RWPE1 (cell line): ENCODE measurements at regions not wholly inside any gene's neighbourhood (a gene's known extent, or its start where the extent isn't known, plus 50 kb on each side); places are given as distances from the start of the nearest gene placed in this dataset.

Experiments used
- CTCF ChIA-PET: fragments of 350-600 bp; sonication (Branson Sonifier 250); formaldehyde crosslinking; extraction: SDS; loops from one replicate; lab custom pipeline; 2021; lab: Yijun Ruan, JAX
- POLR2A ChIA-PET: fragments of 400-600 bp; formaldehyde crosslinking; extraction: SDS; loops from one replicate; lab custom pipeline; 2020; ENCODE audit warnings: antibody characterized with exemption; ENCODE audit not compliant: low non-redundant PET; lab: Yijun Ruan, JAX
- DNase-seq: peaks from one replicate; pipeline ENCODE4 v3.0.0; 2012; ENCODE audit warnings: low spot score
- H3K27ac ChIP-seq: fragments of 450-650 bp; 2 replicates; pipeline ENCODE4 v1.5.1; 2017
- CTCF ChIP-seq: fragments of 450-650 bp; conservative IDR thresholded peaks from 2 replicates; pipeline ENCODE4 v1.5.1; 2017; ENCODE audit warnings: low read depth, mild to moderate bottlenecking

DNA sequence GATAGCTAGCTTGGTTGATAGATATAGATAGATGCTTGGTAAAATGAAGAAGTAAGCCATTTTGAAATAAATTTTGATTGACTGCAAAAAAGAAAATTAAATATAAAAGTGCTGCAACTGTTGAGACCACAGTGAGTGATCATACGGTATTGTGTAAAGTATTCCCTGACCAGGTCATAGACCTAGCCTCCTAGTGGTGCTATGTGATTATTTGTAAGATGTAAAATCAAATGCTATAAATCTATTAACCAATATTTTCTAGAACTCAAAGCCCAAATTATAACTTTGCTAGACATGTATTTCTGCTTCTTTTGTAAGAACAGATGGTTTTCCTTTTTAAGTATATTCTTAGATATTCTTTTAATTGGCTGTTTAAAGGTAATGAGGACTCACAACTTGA is 480.2 kb upstream of the PTPRD start:
- no peak for DNase-seq
- no peak for TF ChIP-seq CTCF
- ChIA-PET POLR2A (no interaction called here), CTCF (no interaction called here)
- no peak overlapping the region for H3K27ac ChIP-seq

GRCh38 chr9:11097020-11097419 is 484.2 kb upstream of the PTPRD start:
- no peak for TF ChIP-seq CTCF
- H3K27ac ChIP-seq, result no peak overlapping the region
- CTCF ChIA-PET, result no interaction called here
- POLR2A ChIA-PET, result no interaction called here
- DNase-seq, result no peak

DNA sequence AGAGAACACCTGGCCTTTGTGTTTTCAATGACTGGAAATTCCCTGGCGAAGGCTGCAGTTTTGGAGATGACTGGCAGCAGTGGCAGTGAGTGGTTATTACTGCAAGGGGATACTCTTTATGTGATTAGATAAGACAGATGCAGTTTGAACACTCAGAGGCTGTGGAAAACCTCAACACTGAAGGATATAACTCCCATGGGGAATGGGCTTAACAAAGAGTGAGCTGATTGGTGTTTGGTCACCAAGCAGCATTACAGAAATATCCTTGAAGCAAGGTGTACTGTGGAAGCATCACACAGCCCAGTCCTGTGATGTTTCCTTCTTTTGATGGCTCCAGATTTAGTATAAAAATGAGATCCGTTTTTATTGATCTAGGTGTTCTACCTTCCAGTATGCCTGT is 490.7 kb upstream of the PTPRD start:
- H3K27ac ChIP-seq, result no peak overlapping the region
- TF ChIP-seq CTCF, result no peak
- POLR2A ChIA-PET, result no interaction called here
- CTCF ChIA-PET, result interaction anchor here (0.7 to 0.8 kb wide), 2 partner anchors 12 to 337 kb away, joined by 3 to 4 read pairs; no protein-coding TSS in a partner anchor
- DNase-seq, result no peak

GRCh38 chr9:11107196-11107595 is 494.4 kb upstream of the PTPRD start:
- CTCF ChIA-PET, result interaction anchor here (0.6 kb wide), 1 partner anchor 1214 kb away, joined by 4 read pairs; no protein-coding TSS in a partner anchor
- TF ChIP-seq CTCF, result no peak
- DNase-seq, result no peak
- no peak overlapping the region for H3K27ac ChIP-seq
- POLR2A ChIA-PET, result no interaction called here

DNA sequence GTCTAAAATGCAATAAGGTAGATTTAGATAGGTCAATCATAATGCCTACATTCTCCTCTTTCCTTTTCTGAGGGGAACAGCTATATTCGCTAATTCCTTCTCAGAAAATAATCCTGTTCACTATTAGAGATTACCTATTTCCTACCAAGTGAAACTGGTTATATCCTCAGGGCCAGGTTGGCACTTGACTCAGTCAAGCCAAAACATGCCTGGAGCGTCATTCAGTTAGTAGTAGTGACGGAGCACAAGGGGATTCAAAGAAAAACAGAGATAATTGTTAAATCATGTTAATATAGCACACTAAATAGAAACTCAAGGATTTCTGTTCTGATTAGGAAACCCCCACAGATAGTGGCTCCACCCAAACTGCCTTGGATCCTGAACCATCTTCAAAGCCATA is 515.4 kb upstream of the PTPRD start:
- POLR2A ChIA-PET, result no interaction called here
- no peak overlapping the region for H3K27ac ChIP-seq
- peak; percentile 5 for DNase-seq
- no peak for TF ChIP-seq CTCF
- CTCF ChIA-PET, result no interaction called here

DNA sequence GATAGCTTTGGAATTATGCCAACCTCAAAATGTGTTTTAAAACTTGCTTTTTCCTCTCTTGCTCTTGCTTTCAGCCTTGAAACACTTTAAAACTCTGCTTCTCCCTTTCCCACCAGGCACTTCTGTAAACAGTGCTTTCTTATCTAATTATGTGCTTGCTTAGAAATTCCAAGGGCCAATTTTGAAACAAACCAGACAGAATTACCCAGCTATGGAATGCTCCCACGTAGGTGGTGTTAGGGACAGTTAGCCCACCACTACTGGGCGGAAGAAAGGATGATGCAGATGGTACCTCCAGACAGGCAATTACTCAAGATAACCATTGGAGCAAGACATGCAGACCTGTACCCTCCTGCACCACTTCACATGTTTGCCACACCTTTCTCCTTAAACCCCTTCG is 523.0 kb upstream of the PTPRD start:
- DNase-seq, result no peak
- H3K27ac ChIP-seq, result no peak overlapping the region
- TF ChIP-seq CTCF, result no peak
- CTCF ChIA-PET, result no interaction called here
- POLR2A ChIA-PET, result no interaction called here

DNA sequence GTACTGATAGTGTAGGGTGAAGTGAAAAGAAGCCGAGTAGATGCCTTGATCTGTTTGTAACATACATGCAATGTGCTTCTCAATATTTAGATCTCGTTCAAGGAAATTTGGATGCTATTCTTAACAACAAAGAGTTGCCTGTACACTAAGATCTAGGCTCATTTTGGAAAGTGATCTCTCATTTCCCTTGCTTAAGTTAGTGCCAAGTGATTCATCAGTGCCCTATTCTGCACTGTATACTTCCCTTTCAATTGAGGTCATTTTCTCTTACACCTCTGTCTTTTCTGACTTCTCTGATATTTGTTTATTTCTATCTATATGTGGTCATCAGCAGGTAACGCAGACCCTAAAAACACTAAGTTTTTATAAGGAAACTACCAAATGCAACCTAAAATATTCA is 528.6 kb upstream of the PTPRD start:
- no peak for TF ChIP-seq CTCF
- H3K27ac ChIP-seq, result no peak overlapping the region
- no peak for DNase-seq
- POLR2A ChIA-PET, result no interaction called here
- CTCF ChIA-PET, result no interaction called here
